ENCODE measurements at regions not wholly inside any gene's neighbourhood (a gene's known extent, or its start where the extent isn't known, plus 50 kb on each side); places are given as distances from the start of the nearest gene placed in this dataset.
"Not testable (repeated sequence)": the region's sequence is repeated elsewhere in the genome, so short reads cannot be mapped to it uniquely, and the experiment has no call there.

DNA sequence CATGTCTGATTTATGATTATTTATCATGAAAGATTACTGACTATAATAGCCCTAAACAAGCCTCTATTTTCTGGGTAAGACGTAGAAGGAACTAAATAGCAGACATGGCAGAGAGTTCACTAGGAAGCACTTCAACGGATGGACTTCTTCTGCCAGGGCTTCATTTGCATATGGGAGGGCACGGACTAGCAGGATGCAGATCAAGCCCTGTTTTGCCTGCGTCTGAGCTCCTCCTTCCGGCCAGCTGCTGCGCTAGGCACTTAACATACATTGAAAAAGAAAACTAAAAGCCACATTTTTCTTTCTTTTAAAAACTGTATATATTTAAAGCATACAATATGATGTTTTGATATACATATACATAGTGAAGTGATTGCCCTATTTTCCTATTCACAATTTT is 340.0 kb upstream of the MEX3C start:
- no peak for DNase-seq

DNA sequence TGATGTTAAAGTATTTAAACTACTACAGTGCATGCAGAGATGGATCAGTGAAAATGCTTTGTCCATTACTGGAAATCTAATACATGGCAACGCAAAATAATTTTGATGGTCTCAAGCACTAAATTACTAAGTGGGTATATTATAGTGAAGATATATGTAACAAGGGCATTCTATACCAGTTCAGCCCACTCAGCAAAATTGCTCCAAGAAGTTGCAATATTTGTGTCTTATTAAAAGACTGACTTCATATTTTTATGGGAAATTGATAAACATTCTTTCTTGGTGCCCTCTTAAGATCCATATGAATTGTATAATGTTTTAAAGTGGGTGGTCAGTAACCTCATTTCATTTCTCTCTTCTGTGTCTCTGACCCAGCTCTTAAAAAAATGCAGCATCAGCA is 343.1 kb upstream of the MEX3C start:
- DNase-seq, result no peak

DNA sequence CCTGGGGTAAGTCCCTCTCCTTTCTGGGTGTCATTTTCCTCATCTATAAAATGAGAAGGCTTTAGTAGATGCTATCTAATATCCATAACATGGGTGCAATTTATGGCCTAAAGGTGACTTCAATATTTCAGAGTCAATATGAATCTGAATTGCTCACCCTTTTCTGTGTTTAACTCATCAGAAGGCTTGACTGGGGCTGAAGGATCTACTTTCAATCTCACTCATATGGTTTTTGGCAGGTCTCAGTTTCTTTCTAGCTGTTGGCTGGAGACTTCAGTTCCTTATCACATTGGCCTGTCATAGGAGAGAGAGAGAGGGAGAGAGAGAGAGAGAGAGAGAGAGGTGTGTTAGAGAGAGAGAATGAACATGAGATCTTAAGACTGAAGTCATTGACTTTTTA is 343.7 kb upstream of the MEX3C start:
- DNase-seq, result no peak

DNA sequence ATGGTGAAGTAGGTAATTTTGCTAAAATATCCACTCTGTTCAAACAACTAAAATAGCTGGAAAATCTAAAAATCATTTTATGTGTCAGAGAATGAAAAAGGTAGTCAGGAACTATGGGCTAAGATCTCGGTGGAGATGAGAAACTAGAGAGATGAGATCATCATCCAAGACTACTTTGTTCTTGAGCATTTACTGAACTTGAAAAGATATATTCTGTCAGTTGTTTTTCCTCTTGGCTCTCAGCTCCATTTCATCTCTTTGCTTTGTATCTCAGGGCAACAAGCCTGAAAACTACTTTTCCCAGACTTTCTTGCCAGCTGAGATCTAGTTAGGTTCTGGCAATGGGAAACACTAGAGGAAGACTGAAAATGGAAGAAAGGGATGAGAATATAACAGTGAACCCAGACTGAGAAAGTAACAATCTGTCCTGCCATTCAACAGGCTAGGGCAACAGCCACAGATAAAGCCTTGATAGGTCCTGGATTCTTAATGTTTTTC is 346.2 kb upstream of the MEX3C start:
- no peak for DNase-seq

DNA sequence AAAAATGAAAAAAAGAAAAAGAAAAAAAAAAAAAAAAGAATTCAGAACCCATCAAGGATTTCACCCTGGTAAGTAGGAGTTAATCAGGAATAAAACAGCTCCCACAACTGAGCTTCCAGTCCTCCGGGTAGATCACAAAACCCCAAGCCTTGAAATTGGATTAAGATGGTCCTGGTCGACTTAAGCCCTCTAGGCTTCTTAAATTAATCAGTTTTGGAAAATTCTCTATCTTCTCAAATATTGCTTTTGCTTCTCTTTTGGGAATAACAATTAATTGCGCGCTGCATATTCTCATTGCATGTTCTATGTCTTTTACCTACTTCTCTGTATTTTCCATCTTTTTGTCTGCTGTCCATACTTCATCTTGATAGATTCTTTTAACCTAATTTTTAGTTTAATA is 348.0 kb upstream of the MEX3C start:
- no peak for DNase-seq

DNA sequence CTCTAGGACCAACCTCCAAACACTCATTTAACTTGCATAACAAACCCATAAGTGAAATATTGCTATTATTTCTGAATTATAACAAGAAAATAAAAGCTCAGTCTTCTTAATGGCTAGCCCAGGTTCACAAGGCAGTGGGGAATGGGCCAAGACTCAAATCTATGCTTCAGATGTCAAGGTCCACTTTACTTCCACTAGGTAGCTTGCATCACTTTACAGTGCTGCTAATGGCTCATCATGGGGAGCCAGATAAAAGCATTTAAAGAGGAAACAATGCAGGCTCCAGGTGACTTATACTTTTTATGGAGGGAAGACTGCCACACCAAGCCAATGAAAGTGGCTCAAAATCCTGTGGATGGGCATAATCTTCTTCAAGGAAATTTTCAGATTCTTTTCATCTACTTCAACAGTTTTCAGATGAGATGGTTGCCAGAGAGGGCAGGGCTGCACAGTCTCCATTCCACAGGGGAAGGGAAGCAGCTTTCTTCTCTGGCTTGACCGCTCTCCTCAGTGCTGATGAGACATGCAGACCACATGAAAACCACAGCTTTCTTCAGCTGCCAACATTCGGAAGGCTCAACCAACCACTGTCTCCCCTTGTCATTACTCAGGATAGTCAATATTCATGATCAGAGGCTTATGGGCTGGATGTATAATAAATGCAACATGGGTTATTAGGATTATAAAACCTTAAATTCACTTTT is 361.9 kb upstream of the MEX3C start:
- DNase-seq, result no peak

DNA sequence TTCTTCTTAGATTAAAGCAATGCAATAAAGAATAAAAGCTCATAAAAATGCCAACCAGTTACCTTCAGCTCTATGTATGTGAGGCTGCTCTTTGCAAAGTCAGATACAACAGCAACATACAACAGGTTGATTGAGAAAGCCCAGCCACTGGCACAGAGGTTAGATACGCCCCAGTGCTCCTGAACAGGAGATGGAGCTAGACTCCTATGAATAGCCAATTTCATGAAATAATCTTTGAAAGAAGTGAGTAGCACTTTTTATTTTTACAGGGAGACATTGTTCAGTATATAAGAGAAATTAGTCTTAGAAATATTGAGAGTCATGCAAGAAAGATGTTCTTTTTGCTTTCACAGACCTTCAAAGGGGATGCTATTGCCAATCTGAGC is 362.4 kb upstream of the MEX3C start:
- no peak for DNase-seq

DNA sequence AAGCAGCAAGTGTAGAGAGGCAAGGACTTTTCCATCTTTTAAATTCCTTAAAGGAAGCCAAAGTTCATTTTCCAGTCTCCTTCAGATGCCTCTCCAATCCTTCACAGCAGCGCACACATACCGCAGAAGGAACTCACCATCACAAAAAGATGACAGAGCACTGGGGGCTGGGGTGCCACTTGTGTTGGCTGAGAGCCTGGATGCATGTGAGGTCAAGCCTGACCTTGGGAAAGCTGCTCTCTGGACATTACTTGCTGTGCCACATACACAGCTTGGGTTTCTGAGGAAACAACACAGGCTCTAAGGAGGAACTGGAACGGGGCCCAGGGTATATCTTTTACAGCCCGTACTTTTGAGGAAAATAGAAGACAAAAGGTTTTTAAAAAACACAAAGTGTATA is 364.3 kb upstream of the MEX3C start:
- no peak for DNase-seq

DNA sequence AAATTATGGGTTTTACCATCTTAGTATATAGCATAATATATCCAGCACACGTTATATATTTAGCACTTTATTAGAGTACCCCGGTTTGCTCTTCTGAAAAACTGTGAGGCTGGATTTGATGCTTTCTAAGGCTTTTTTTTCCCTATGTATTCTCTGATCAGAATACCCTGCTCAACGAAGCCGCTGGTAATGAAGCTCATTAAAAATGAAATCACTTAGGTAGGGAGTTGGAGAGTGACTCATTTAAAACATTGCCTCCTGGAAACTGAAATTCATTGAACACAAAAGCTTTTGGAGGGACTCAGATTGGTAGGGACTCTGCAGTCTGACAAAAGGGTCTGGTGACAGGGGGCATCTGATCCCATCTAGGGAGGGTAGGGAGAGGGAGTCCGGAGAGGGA is 365.4 kb upstream of the MEX3C start:
- DNase-seq, result no peak

DNA sequence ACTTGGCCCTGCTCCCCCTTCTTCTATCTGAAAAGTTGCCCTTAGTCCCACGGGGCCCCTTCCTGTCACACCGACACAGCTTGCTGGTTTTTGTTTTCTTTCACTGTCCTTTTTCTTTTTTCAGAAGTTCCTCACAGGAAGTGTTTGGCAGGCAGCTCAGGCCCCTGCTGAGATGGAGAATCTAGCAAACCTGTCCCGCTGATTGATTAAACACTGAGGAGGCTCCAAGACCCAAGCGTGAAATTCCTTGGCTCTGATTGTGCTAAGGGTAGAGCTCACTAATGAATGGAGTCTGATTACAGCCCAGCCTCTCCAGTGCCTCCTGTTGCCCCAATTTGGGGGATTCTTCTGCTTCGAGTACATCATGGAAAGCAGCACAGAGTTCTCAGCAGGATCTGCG is 365.9 kb upstream of the MEX3C start:
- DNase-seq, result no peak

DNA sequence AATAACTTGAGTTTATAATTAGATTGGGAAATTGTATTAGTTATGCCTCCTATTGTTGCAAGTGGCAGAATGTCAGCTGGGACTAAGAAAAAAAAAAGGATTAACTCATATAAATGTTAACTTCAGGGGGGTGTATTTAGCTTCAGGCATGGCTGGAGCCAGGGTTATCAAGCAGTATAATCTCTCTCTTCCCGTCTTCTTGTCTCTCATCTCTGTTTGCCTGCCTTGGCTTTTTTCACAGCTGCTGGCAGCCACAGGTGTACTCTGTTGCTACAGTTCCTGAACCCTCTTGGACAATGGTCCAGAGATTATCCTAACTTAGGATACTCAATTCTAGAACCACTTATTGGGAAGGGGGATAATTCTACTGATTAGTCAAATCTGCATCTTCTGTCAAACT is 370.7 kb upstream of the MEX3C start:
- DNase-seq, result no peak

DNA sequence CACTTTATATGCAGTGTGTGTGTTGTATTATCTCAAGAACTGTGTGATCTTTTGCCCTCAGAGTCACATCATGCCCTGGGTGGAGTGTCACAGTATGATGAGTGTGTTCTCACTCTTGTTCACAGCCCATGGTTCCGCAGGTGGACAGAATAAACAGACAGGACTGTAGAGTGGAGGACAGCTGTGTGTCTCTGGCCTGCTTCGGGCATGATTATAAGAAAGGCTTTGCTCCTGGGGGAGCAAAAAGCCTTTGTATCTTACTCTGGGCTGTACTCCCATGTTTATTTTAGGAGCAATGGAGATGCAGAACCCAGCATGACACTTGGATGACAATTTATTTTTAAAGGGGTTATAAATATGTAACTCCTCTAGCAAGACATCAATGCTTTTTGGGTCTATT is 371.7 kb upstream of the MEX3C start:
- no peak for DNase-seq

DNA sequence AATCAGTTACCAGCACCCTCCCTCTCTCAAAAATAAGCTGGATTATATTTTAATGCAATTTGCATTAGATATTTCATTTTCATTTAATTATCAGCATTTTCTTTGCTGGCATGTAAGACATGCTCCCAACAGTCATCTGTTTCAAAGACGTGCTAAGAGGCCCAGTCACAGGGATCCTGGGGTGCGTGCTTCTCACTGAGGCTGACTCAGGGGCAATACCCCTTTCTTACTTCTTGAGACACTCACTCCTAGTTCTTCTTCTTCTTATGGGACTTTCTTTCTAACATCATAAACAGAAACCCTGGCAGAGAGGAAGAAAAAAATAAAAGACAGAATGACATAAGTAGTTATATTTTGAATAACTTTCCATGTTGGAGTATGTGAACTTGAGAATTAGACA is 372.1 kb upstream of the MEX3C start:
- DNase-seq, result no peak

DNA sequence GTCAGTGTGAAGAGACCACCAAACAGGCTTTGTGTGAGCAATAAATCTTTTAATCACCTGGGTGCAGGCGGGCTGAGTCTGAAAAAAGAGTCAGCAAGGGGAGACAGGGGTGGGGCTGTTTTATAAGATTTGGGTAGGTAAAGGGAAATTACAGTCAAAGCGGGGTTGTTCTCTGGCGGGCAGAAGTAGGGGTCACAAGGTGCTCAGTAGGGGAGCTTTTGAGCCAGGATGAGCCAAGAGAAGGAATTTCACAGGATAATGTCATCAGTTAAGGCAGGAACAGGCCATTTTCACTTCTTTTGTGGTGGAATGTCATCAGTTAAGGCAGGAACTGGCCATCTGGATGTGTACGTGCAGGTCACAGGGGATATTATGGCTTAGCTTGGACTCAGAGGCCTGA is 372.6 kb upstream of the MEX3C start:
- not testable (repeated sequence) for DNase-seq

DNA sequence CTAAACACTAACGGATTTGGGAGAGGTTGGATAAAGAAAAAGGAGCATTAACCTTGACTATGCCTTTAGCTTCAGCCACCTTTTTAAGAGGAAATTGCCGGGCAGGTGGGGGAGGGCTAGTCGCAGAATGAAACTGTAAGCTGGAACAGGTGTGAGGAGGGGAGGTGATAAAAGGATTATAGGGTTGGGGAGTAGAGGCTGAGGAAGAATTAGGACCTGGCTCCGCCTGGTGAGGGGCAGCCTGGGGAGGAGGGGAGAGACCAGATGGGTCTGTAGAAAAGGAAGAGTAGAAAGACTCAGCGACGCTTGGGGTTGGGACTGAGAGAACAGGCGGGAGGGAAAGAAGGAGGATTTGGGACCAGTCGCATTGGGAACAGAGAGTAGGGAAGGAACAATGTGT is 376.4 kb upstream of the MEX3C start:
- not testable (repeated sequence) for DNase-seq

DNA sequence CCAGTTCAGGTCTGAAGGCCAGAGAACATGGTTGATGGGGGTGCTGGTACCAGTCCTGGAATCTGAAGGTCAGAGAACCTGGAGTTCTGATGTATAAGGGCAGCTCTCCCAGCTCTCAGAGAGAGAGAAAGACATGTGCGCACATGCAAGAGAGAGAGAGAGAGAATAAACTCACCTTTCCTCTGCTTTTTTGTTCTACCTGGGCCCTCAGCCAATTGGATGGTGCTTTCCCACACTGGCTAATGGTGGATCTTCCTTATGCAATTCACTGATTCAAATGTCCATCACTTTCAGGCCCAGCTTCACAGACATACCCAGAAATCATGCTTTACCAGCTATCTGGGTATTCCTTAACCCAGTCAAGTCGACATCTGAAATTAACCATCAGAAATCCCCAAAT is 377.7 kb upstream of the MEX3C start:
- DNase-seq, result no peak

DNA sequence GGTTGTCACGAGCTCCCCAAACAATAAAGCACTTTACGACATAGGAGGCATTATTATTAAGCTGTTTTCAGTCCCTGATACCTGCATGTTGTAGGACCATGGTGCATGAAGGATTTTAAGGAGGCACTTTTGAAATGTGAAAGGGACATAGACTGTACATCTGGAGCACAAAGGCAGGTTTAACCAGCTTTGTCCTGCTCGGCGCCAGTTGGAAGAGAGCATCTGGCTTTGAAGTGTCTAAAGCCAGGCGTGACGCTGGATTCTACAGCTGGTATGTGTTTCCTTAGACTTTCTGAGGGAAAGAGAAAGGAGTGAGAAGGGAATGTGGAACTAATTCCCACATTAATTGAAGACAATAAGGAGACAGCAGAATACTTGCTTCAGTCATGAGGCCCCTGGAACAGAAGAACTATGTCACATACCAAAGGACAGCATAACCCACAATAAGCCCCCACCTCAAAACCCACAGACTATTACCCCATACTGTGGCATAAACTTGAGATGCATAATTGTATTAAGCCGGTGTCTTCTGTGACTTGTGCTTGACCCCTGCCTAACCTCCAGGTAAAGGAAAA is 381.0 kb upstream of the MEX3C start:
- no peak for DNase-seq

DNA sequence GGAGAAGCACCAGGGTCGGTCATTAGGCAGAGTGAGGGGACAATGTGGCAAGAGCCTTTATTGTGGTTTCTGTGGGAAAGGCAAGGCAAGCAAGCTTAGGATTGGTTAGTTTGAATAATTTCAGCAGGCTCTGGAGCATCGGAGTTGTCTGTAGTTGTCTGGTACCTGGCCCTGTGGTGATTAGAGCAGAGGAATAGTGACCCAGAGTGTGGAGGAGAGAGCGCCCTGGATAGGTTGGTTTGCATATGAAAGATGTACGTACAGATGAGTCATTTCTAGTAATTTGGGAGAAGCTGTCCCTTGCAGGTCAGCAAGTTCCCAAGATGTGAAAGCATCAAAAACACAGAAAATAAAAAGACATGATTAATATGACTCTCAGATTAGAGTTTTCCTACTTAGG is 383.1 kb upstream of the MEX3C start:
- DNase-seq, result no peak

DNA sequence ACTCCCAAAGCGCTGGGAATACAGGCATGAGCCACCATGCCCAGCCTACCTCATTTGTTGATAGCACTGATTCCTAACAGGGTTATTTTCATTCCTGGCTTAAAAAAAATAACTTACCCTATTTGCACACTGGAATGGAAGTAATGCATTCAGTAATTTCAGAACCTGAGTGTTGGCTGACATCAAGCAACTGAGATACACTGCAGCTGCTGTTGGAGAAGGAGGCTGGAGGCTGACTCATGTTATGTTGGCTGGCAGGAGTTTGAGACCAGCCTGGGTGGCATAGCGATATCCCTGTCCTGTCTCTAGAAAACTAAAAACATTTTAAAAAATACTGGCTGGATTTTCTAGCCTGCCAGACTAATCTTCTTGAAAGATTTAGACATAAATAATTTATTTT is 385.1 kb upstream of the MEX3C start:
- no peak for DNase-seq

DNA sequence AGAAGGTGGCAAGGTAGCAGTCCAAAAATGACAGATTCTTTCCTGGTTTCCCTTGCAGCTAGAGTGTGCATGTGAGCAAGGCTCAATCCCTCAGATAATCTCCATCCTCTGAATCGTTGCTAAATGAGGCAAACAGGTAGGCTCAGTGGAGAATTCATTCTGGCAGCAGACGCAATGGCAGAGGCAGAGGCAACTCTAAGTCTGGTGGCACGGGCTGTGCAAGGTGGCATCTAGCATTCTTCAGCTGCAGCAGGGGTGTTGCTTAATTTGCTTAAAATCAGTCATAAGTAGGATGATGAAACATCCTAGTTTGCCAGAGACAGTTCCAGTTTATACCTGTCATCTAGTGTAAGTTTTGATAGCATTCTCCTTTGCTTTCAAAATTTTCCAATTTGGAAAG is 391.1 kb upstream of the MEX3C start:
- DNase-seq, result no peak

DNA sequence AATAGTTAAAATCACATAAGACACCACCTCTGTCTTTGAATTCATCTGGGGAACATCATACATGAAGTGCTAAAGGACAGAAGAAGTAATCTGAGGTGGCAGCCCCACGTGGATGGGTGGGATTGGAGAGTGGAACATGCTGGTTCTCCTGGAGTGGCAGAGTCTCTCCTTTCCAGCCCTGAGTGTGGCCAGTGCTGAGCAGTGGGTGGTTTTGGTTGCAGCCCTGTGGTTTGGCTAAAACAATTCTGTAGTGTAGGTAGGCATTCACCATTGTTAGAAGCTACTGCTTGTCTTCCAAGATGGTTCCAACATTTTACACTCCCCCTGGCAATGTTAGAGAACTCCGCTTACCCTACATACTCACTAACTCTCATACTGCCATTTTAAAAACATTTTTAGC is 396.4 kb upstream of the MEX3C start:
- DNase-seq, result no peak

DNA sequence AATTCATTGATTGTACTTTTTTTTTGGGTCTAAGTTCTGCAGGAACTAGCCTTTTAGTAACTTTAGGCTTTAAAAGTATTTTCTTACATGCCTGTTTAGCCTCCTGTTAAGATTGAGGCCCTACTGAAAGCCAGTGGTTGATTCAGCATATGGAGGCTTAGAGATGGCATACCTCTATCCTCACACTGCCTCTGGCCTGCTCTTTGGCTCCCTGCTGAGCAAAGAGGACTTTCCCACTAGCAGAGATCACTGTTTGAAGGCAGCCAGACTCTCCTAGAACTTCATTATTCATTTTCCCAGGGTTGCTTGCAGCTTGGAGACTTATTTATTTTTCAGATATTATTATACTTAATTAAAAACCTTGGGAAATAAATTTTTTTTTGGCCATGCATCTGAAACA is 405.6 kb upstream of the MEX3C start:
- no peak for DNase-seq

DNA sequence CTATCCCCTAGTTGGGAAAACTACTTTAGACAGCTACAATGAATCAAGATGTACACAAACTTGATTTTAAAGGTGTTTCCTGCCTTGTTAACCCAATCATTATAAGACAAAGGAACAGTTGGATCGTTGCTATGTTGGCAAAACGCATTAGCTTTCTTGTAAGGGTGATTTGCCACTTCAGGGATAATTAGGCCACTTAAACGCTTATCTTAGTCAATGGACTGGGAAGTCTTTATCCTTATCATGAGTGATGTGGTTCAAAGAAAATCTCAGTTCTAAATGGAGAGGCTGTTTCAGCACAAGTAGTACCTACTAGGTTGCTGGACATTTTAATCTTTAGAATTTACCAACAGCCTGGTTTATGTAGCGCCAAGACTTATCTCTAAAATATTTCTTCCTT is 406.1 kb upstream of the MEX3C start:
- no peak for DNase-seq

DNA sequence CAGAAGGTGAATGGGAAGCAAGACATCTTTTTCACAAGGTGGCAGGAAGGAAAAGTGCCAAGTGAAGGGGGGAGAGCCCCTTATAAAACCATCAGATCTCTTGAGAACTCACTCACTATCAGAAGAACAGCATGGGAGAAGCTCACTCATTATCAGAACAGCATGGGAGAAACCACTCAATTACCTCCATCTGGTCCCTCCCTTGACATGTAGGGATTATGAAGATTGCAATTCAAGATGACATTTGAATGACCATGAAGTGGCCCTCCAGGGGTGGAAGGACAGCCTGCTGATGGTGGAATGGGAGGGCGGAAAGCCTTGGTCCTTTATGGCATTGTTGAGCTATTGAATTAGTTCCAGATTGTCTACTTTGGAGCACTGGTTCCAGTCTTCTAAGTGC is 413.0 kb upstream of the MEX3C start:
- DNase-seq, result no peak

DNA sequence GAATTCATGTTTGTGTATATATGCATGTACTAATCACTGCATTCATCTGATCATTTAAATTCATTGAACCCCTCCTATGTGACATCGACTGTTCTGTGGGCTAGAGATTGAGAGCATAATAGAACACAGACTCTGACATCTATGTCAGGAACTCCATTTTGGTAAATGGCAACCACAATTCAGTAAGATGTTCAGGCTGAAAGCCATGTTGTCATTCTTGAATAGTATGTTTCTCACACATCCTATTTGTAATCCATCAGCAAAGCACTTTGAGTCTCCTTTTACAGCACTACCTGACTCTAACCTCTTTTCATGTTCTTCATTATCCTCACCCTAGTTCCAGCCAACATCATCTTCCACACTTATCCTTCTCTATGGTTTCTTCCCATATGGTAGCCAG is 413.8 kb upstream of the MEX3C start:
- no peak for DNase-seq
